Aorta (tissue), 5 donors: ENCODE measurements at regions not wholly inside any gene's neighbourhood (a gene's known extent, or its start where the extent isn't known, plus 50 kb on each side); places are given as distances from the start of the nearest gene placed in this dataset.
A peak's percentile ranks its signal among the peaks of the same experiment; 100 is the strongest.

Experiments used
- ATAC-seq: fragments of 200-7000 bp; cut with Tn5 transposase; one replicate; pipeline ENCODE4 v1.9.1; 2022; ENCODE audit warnings: moderate library complexity; ENCODE audit not compliant: low FRiP score
- DNase-seq, 2 donors: peaks; one replicate each; pipeline ENCODE4 v3.0.0-alpha.2; 2020
- H3K27ac ChIP-seq, 2 donors: one replicate each; pipeline ENCODE4 v1.5.1; 2013; ENCODE audit warnings: low read length in 2 of 2, mild to moderate bottlenecking in 2 of 2, moderate library complexity in 2 of 2, control low read depth in 1 of 2, inconsistent platforms in 1 of 2, low read depth in 1 of 2
- H3K27me3 ChIP-seq, 2 donors: one replicate each; pipeline ENCODE4 v1.6.1; 2013; ENCODE audit warnings: control low read depth in 1 of 2, low read length in 1 of 2, mild to moderate bottlenecking in 1 of 2, moderate library complexity in 1 of 2; ENCODE audit not compliant: insufficient read depth in 2 of 2, control insufficient read depth in 1 of 2
- H3K36me3 ChIP-seq, 2 donors: one replicate each; pipeline ENCODE4 v1.6.1; 2013; ENCODE audit warnings: control low read depth in 1 of 2, low read length in 1 of 2, mild to moderate bottlenecking in 1 of 2; ENCODE audit not compliant: insufficient read depth in 2 of 2, control insufficient read depth in 1 of 2
- H3K4me1 ChIP-seq, 2 donors: one replicate each; pipeline ENCODE4 v1.6.1; 2013; ENCODE audit warnings: low read length in 2 of 2, control low read depth in 1 of 2, mild to moderate bottlenecking in 1 of 2, moderate library complexity in 1 of 2; ENCODE audit not compliant: insufficient read depth in 2 of 2, control insufficient read depth in 1 of 2
- H3K4me3 ChIP-seq, 2 donors: one replicate each; pipeline ENCODE4 v1.5.1; 2013; ENCODE audit warnings: low read length in 2 of 2, control low read depth in 1 of 2, mild to moderate bottlenecking in 1 of 2
- H3K9me3 ChIP-seq: one replicate; pipeline ENCODE4 v1.6.1; 2013; ENCODE audit warnings: mild to moderate bottlenecking, low read length; ENCODE audit not compliant: control insufficient read depth
- WGBS, 2 donors: extraction: QIAGEN DNeasy Blood & Tissue Kit; methylation state at CpG; one replicate each; pipeline ENCODE4 v1.1.7; 2013; 5-methylcytosine and 5-hydroxymethylcytosine counted together
- intact Hi-C, 2 donors: fragments of 100-400 bp; cut with DNase I; formaldehyde crosslinking; loops; one replicate each; pipeline versions ENCODE4 v1.14.2 to v1.15.0; 2022
- donor health status: healthy with polysubstance abuse.
- donor health status: Bipolar disorder and iron deficiency.
- donor health status: DM: no; HTN: no; CAD: no.
- donor health status: DM: no; HTN: no; CAD: no.
- donor health status: DM: yes; HTN: yes; CAD: no.

- Histone ChIP-seq H3K9me3 (no peaks in the 10 kb centered on the region), H3K36me3 (no peaks in the 10 kb centered on the region), H3K4me1 (no peaks in the 10 kb centered on the region), H3K27me3 (no peaks in the 10 kb centered on the region), H3K4me3 (no peak overlapping the region), H3K27ac (no peak overlapping the region)
- intact Hi-C loops: no loop called here
- WGBS, 2 donors: 95% methylated on average over 6 of the region's 6 CpGs
- DNase-seq (no peak), ATAC-seq (no peak)
Observed at GRCh38 chr2:128686881-128687555, 368.4 kb upstream of the HS6ST1 start.

GRCh38 chr2:128687565-128687964 is 368.9 kb upstream of the HS6ST1 start:
- Histone ChIP-seq H3K9me3 (no peaks in the 10 kb centered on the region), H3K36me3 (no peaks in the 10 kb centered on the region), H3K4me1 (no peaks in the 10 kb centered on the region), H3K27me3 (no peaks in the 10 kb centered on the region), H3K27ac (no peak overlapping the region), H3K4me3 (no peak overlapping the region)
- DNase-seq (no peak), ATAC-seq (no peak)
- whole genome bisulfite sequencing, 2 donors: 93 to 96% methylated on average over 4 of the region's 4 CpGs
- intact Hi-C loops: no loop called here

- Histone ChIP-seq H3K27me3 (no peaks in the 10 kb centered on the region), H3K4me1 (no peaks in the 10 kb centered on the region), H3K36me3 (no peaks in the 10 kb centered on the region), H3K9me3 (no peaks in the 10 kb centered on the region), H3K27ac (no peak overlapping the region), H3K4me3 (no peak overlapping the region)
- intact Hi-C loops: no loop called here
- no peak for ATAC-seq
- no peak for DNase-seq
- 95% methylated on average over 12 to 14 of the region's 14 CpGs for WGBS, 2 donors
Observed at GRCh38 chr2:128689971-128690370, 371.3 kb upstream of the HS6ST1 start.

- no peak for ATAC-seq
- 97% methylated on average over 14 of the region's 14 CpGs for WGBS, 2 donors
- no peak overlapping the region for H3K4me3 ChIP-seq
- no peak overlapping the region for H3K27ac ChIP-seq
- DNase-seq: no peak
- intact Hi-C loops: no loop called here
- H3K4me1 ChIP-seq: no peaks in the 10 kb centered on the region
- H3K9me3 ChIP-seq: no peaks in the 10 kb centered on the region
- H3K27me3 ChIP-seq: no peaks in the 10 kb centered on the region
- H3K36me3 ChIP-seq: no peaks in the 10 kb centered on the region
Observed at GRCh38 chr2:128690431-128690830, 371.8 kb upstream of the HS6ST1 start.

- Histone ChIP-seq H3K36me3 (no peaks in the 10 kb centered on the region), H3K27me3 (no peaks in the 10 kb centered on the region), H3K4me1 (no peaks in the 10 kb centered on the region), H3K4me3 (no peak overlapping the region), H3K27ac (no peak overlapping the region), H3K9me3 (no peaks in the 10 kb centered on the region)
- ATAC-seq (no peak), DNase-seq (no peak)
- intact Hi-C loops: no loop called here
- 94 to 96% methylated on average over 9 of the region's 9 CpGs for WGBS, 2 donors
Observed at GRCh38 chr2:128690869-128691268, 372.2 kb upstream of the HS6ST1 start.

GRCh38 chr2:128691526-128691925 is 372.9 kb upstream of the HS6ST1 start:
- no peaks in the 10 kb centered on the region for H3K9me3 ChIP-seq
- H3K27ac ChIP-seq: no peak overlapping the region
- H3K36me3 ChIP-seq: no peaks in the 10 kb centered on the region
- no peak overlapping the region for H3K4me3 ChIP-seq
- H3K4me1 ChIP-seq: no peaks in the 10 kb centered on the region
- H3K27me3 ChIP-seq: no peaks in the 10 kb centered on the region
- 82 to 85% methylated on average over 6 of the region's 6 CpGs for WGBS, 2 donors
- no peak for ATAC-seq
- DNase-seq: no peak
- intact Hi-C loops: no loop called here

GRCh38 chr2:128692895-128693742 is 374.5 kb upstream of the HS6ST1 start:
- ATAC-seq (peak; percentile 28), DNase-seq (no peak)
- Histone ChIP-seq H3K36me3 (no peaks in the 10 kb centered on the region), H3K4me3 (no peak overlapping the region), H3K27ac (no peak overlapping the region), H3K27me3 (no peaks in the 10 kb centered on the region), H3K9me3 (no peaks in the 10 kb centered on the region), H3K4me1 (no peaks in the 10 kb centered on the region)
- intact Hi-C loops: no loop called here
- WGBS, 2 donors: 24 to 34% methylated on average over 15 of the region's 15 CpGs

GRCh38 chr2:128693743-128694029 is 375.0 kb upstream of the HS6ST1 start:
- ATAC-seq: no peak
- Histone ChIP-seq H3K27ac (no peak overlapping the region), H3K9me3 (no peaks in the 10 kb centered on the region), H3K36me3 (no peaks in the 10 kb centered on the region), H3K27me3 (no peaks in the 10 kb centered on the region), H3K4me3 (no peak overlapping the region), H3K4me1 (no peaks in the 10 kb centered on the region)
- DNase-seq: no peak
- WGBS, 2 donors: 16 to 36% methylated on average over 7 of the region's 7 CpGs
- intact Hi-C loops: no loop called here

- Histone ChIP-seq H3K4me3 (no peak overlapping the region), H3K9me3 (no peaks in the 10 kb centered on the region), H3K4me1 (no peaks in the 10 kb centered on the region), H3K27ac (no peak overlapping the region), H3K36me3 (no peaks in the 10 kb centered on the region), H3K27me3 (no peaks in the 10 kb centered on the region)
- intact Hi-C loops: no loop called here
- DNase-seq (no peak), ATAC-seq (no peak)
- 91 to 92% methylated on average over 8 of the region's 8 CpGs for WGBS, 2 donors
Observed at GRCh38 chr2:128695646-128696220, 377.1 kb upstream of the HS6ST1 start.
